SHP77 (cell line): ENCODE measurements at regions not wholly inside any gene's neighbourhood (a gene's known extent, or its start where the extent isn't known, plus 50 kb on each side); places are given as distances from the start of the nearest gene placed in this dataset.
"Not testable (repeated sequence)": the region's sequence is repeated elsewhere in the genome, so short reads cannot be mapped to it uniquely, and the experiment has no call there.

ENCODE experiments used
- DNase-seq, 2 experiments: peaks; one replicate each; lab custom pipeline; 2025; lab: John Stamatoyannopoulos, UW

DNA sequence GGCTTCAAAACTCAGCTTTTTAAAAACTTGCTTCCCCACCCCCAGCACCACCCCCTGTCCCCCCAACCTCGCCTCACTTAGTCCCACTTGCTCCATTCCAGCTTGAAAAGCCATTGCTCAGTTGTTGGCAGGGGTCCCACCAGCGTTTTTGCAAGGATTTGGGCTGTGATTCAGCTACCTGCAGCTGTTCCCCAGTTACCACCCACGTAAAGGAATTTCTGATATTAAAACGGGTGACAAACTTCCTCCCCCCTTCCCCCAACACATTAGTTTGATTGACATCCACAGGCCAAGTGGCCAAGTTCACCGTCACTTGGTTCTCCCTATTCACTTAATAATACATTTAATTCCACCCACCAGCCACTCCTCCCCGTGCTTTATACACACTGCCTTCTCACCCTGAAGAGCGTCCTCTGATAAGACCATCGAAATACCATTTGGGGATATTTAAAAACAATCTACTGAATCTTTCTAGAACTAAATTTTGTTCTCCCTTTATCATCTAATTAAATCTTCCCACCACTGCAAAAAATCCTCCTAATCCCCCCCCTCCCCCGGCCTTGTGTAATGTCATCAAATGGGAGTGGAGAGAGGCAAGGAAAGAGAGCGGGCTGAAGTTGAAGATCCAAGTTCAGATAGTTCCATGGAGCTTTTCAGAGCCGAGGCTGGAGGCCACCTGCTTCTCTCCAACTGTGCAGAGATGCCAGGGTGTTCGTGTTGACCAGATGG lies 55.1 kb downstream of the SOX9 start:
- no peak for DNase-seq

DNA sequence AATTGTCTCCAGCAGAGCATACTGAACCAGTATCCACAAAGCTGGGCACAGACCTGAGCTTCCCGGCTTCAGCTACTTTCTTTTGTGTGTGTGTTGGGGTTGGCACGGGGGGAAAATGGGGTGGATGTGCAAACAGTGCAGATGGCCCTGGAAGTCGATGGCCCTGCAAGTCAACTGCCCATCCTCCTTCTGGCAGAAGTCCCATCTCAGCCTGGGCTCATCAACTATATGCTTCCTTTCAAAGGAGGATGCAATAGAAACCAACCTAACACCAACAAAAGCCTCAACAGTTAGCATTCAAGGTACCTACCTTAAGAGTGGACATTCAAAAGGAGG lies 55.7 kb downstream of the SOX9 start:
- DNase-seq: no peak

DNA sequence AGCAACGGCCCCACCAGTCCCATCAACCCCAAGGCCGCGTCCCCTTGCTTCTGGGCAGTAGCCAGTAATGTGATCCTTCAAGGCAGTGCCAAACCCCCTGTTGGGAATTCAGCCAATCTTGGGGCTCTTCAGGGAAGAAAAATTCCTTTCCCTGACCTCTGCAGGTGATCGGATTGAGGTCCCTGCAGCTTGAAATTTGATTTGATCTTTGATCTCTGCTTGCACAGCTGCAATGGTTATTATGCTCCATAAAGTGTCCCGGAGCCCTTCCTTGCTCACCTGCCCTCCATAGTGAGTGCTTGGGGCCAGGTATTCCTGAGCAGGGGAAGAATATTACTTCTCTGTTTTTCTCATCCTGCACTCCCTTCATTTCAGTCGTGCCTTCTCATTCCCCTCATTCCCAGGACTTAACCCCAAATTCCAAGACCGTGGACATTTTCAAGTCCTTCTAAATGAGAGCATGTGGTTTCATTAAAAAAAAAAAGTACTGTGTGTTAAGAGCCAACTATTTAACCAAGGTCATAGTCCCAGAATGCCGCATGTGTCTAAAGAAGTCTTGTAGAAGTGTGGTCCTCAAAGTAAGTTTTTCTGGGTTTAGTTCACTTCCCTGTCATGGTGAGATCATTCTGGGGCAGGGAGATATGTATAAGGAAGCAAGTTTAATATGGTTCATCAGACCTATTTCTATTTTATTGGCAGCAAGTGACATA lies 56.3 kb downstream of the SOX9 start:
- no peak for DNase-seq

DNA sequence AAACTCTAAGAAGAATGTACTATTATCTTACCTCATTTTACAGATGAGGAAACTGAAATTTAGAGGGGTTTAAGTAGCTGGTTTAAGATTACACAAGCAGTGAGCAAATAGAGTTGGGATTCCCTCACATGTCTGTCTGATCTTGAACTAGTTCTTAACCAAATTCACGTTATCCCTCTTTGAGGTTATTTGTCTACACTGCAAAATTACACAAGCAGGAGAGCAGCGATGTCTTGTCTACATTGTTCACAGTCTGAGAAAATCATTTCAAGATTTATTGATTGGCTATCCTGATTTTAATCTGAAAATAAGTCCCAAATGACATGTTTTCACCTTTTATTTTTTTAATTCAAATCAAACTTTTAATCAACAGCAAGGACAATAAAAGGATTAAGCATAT lies 56.9 kb downstream of the SOX9 start:
- no peak for DNase-seq

DNA sequence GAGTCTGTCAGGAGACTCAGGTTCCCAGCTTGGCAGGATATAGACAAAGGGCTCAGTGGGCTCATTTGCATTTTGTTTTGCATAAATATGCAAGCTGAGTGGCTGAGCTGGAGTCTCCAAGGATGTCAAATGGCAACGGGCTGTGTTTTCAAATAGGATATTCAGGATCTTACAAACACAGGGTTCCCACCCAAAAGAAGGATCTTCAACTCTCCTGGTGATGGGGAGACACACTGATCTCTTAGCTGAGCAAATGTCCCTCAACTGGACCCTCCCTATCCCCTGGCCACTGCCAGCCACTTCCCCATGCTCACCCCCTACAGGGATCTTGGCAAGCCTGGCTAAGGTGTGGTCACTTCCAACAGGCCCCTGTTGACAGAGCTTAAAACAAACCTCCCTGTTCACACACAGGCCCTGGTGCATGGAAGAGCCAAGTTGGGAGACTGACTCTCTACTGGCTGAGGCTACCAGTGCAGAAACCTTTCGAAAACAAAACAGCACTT lies 61.6 kb downstream of the SOX9 start:
- DNase-seq: peak in 1 of 2 experiments; percentile 22

DNA sequence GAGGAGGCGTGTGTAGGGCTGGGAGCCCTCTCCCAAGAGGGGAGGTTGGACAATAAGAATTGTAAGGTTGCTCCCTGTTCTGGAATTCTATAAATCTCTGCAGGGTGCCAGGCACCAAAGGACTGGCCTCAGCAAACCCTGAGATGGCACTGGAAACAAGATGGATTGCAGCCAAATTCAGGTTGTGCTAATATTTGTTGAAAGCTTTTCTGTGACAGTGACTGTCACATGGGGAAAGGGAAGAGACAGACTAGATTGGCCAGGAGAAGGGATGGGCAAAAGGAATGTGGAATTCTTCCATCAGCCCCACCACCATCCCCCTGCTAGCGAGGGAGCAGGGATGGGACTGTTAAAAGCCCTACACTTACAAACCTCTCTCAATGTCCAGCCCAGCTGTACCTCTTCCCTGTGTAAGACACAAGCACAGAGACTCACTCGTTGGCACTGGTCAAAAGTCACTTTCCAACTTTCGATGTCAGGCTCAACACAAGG lies 62.4 kb downstream of the SOX9 start:
- peak; percentile 35 to 52 for DNase-seq

DNA sequence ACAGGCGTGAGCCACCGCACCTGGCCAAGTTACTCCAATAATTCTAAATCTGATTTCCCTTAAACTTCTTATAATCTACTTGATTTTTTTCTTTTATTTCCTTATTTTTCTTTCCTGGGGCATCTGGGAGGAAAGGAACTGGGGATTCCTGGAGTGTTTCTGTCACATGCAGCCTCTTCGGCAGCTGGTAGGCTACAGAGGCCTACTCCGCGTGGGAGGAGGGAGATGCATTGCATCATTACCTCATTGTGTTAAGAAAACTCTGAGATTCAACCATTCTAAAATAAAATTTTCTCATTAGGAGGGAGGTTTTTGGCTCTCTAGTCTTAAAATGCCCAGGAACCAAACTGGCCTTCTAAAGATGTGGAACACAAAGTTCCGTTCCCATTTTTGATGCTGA lies 64.0 kb downstream of the SOX9 start:
- no peak for DNase-seq

DNA sequence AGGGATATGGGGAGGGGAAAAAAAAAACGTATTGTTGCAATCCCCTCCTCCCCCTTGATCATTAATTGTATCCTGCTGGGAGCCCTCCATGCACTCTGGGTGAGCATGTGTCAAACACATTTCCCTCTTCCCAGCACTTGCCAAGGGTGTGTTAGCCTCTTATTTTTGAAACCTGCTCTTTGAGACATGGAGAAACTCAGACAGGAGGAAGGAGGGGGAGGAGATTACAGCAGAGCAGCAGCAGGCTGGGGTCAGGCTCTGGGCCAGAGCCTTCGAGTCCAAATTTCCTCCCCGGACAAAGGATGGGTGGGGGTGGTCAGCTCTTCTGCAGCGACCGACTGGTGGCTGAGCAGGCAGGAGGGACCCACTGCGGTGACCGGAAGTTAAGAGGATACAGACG lies 64.7 kb downstream of the SOX9 start:
- DNase-seq: no peak

DNA sequence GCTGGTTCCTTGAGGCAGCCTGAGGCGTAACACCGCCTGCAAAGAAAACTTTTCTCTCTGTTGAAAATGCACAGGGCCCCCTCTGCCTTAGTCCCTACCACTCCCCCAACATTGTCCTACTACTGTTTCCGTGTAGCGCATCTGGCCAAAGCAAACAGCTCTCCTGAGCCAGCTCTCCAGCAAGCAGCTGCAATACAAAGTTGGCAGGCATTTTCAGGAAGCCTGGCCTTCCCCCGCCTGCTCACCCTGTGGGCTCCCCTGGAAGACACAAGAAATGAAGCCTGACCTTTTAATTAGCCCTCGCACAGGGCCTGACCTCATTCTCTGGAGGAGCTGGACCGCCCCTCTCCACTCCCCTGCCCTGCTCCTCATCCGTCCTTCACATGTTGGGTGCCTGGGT lies 66.7 kb downstream of the SOX9 start:
- peak; percentile 29 to 55 for DNase-seq

DNA sequence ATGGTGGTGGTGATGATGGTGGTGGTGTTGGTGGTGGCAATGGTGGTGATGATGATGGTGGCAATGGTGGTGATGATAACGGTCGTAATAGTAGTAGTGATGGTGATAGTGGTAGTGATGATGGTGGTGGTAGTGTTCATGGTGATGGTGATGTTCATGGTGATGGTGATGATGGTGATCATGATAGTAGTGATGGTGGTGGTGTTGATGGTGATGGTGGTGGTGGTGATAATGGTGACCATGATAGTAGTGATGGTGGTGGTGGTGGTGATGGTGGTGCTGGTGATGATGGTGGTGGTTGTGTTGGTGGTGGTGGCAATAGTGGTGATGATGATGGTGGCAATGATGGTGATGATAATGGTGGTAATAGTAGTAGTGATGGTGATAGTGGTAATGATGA lies 68.0 kb downstream of the SOX9 start:
- no peak for DNase-seq

DNA sequence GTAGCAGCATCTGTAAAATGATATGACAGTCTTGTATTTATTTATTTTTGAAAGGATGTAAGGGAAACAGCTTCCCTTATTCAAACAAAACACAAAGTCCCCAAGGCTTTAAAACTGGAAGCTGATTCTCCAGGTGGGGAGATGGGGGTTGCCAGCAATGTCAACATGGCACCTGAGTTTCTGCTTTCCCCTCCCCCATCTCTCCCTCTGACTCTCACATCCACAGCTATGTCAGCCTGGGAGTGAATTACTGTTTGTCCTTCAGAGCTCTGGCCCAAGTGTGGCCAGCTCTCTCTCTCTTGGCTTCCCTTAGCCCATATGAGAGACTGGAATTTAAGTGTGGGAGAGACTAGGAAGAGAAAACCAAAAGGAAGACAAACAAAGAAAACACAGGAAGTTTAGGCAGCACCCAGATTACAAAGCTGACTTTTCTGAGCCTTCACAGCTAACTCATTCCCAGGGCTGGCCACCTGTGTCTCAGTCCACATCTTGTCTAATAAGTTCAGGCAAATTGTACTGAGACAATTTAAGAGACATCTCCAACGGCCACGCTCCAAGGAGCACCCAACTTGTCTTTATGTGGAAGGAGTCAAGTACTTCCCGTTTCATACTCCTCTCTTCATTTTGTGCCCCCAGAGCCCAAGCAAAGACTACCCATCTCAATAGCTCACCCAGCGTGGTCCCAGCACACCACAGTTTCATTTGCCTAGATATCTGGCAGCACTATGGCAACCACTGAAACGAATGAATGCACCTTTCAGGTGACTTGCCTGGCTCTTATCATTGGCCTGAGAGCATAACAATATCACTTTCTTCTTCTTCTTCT lies 69.2 kb downstream of the SOX9 start:
- DNase-seq: no peak

DNA sequence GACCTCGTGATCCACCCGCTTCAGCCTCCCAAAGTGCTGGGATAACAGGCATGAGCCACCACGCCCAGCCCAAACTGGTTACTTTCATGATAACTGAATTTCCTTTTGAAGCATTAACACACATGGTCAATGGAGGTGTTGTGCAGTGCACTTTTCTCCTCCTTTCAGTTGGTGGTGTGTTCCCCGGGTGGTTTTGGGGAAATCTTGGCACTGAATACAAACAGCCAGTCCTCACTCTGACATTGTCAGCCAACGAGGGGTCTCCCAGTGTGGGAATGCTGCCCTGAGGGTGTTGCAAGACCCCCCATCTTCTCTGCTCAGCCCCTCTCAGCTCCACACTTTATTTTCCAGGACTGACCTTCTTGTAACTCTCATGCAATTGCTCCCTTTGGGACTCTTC lies 70.5 kb downstream of the SOX9 start:
- no peak for DNase-seq

DNA sequence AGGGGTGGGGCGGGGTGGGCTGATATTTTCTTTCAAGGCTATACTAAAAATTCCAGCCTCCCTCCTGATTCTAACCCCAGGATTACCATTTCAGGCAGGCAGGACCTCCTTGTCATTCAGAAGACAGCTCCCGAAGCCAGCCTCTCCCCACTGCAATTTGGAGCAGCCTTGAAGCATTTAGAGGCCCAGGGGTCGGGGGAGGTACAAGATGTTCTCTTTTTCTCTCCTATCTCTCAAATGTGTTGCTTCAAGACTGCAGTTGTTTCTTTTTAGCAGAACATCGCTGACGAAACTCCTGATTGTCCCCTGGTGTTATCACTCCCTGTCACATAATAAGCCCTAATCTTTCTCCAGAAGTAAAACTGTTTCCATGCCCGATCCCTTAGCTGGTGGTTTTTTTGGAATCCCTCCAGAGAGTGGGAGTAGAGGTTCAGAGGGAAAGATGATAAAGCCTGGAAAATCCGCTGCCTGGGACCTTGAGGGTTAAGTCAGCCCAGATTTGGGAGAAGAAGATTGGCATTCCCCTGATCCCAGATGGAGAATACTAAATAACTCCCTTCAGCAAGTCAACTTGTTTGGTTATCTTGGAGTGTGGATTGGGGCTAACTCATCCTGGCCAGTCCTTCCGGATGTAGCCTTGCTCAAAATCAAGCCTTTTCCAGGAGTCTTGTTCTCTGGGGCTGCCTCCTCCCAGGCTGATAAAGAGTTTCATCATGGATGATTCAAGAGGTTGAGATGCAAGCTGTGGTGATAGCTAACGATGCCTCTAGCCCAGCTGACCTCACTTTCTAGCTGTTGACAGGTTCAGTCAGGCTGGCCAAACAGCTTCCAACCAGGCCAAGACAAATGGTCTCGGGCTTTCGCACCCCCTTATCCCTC lies 71.3 kb downstream of the SOX9 start:
- DNase-seq: no peak

DNA sequence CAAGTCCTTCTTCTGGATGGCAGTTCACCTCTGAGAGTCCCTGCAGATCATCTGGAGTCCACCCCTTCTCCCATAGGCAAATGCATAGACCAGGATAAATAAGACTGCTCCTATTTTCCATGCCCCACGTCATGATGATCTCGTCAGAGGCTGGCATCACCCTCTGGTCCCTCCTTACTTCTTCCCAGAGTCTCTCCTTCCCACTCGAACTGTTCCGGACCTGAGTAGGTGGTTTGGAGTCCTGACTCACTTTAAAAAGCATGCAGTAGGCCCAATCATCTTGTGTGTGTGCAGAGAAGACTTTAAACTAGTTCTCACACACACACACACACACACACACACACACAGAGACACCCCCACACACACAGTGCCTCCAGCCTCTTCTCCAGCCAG lies 72.0 kb downstream of the SOX9 start:
- no peak for DNase-seq

DNA sequence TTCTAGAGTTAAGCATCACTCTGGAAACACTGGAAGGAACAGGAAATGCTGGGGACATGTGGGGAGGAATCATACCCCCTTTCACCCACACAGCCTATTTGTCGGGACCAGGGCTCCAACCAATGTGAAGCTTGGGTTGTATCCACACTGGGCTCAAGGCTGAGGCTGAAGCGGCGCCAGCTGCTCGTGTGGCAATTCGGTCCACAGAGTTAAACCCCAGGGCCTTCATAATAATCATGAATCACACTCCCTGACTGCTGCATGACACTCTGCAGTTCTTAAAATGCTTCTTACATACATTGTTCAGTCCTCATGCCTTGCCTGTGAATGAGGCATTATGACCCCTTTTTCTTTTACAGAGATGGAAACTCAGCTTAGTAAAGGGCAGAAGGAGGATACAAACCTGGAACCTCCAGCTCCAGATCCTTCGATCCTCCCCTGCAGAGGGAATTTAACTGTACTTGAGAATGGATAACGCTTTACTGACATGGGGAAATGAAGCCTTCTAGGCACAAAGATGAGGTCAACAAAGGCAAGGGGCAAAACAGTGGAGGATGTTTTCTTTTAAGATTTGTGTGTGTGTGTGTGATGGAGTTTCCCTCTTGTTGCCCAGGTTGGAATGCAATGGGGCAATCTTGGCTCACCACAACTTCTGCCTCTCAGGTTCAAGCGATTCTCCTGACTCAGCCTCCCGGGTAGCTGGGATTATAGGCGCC lies 72.7 kb downstream of the SOX9 start:
- no peak for DNase-seq

DNA sequence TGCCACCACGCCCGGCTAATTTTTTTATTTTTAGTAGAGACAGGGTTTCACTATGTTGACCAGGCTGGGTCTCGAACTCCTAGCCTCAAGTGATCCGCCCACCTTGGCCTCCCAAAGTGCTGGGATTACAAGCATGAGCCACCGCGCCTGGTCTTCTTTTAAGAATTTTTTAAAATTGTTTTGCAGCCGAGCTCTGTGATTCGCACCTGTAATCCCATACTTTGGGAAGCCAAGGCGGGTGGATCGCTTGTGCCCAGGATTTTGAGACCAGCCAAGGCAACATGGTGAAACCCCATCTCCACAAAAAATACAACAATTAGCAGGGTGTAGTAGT lies 73.3 kb downstream of the SOX9 start:
- DNase-seq: not testable (repeated sequence)

DNA sequence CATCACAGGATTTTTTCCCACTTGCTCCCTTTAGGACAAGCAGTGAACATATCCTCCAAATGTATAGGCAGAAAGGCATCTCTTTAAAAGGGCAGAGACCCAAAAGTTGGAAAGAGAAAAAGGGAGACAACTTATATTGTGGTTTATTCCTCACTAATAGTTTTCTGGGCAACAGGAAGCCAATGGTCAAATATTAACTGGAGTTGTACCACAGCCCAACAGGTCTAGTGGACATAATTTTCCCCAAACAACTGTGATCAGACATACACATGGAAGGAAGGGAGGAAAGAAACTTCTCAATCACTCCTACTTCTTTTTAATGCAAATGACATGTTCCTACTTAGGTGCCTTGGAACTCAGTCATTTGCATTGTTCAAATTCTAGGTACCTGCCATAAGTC lies 78.4 kb downstream of the SOX9 start:
- DNase-seq: no peak

DNA sequence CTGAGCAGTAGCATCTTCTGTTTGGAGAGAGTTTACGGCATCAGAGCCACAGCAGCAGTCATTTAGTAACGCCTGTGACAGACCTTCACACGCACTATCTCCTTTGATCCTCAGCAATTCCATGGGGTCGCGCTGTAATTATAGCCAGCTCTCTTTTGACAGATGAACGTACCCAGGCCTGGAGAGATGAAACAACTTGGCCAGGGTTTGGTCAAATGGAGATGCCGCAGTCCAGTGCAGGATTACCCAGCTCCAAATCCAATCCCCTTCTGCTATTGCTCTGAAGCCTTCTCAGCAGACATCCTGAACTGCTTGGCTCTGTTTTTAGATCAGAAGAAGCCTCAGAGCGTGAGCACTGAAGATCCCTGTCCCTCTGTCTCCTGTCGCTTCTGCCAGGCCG lies 83.9 kb downstream of the SOX9 start:
- no peak for DNase-seq

DNA sequence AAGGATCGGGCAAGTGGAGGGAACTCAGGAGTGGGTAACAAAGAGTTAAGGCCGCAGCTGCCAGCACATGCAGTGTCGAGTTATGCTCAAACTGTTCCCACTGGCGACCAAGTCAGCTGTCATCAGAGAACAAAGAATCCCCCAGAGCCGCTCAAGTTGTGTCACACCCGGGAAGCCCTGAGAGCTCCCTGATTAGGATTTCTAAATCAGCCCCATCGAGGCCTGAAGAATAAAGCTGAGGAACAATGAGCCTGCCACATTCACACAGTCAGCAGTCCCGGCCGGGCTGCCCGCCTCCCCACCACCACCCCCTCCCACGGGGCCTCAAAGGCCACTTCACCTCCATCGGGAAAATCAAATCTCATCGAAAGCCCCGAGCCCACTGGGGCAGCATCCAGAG lies 84.5 kb downstream of the SOX9 start:
- no peak for DNase-seq

DNA sequence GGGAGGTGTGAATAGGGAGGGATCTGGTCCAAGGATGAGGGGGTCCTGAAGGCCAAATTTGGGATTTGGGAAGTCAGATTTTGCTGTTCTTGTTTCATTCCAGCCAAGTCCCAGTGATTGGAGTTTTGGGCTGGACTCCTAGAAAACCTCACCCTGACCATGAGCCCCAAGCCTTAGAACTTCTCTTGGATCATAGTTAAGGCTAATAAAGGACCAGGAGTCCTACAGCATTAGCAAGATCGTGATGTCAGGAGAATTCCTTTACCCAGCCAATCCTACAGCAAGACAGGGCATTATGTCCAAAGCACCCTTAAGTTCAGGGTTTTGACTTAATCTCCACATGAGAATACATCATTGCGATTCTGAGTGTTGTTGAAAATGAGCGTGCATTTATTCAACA lies 85.0 kb downstream of the SOX9 start:
- DNase-seq: no peak

DNA sequence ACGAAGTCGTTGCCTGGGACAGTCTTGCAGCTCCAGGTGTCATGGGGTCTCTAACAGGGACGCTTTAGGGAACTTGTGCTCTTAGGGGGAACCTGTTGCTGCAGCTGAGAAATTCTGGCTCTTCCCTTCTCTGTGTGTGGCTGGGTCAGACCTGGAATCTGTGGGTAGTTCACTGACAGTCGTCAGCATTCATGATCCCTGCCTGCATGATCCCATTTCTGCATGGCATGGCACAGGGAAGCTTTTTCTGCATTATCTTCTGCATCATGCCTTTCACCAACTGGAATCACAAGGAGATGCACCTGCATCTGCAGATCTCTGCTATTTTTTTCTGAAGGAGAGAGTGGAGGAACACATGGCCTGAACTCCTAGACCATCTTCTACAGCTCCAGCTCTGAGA lies 85.6 kb downstream of the SOX9 start:
- no peak for DNase-seq
